Stomach (tissue), 4 donors: ENCODE measurements at regions not wholly inside any gene's neighbourhood (a gene's known extent, or its start where the extent isn't known, plus 50 kb on each side); places are given as distances from the start of the nearest gene placed in this dataset.

ENCODE experiments used
- CTCF ChIP-seq, 7 experiments: fragments of 450-650 bp in 4 of 7; fragments of 200-600 bp in 3 of 7; sonication (generic) in 3 of 7; IDR thresholded peaks; one replicate each; pipeline ENCODE4 v1.5.1; 2016 to 2019; ENCODE audit warnings: antibody characterized with exemption in 7 of 7, control low read depth in 2 of 7, mild to moderate bottlenecking in 1 of 7
- EP300 ChIP-seq: sonication (generic); formaldehyde crosslinking; IDR thresholded peaks from one replicate; pipeline ENCODE4 v1.6.1; 2017; ENCODE audit warnings: antibody characterized with exemption
- POLR2A ChIP-seq, 4 donors: fragments of 450-650 bp; IDR thresholded peaks; one replicate each; pipeline ENCODE4 v1.6.1; 2016; ENCODE audit warnings: antibody characterized with exemption in 4 of 4, control low read depth in 2 of 4, mild to moderate bottlenecking in 1 of 4, moderate library complexity in 1 of 4
- POLR2AphosphoS5 ChIP-seq, 3 donors: sonication (generic); formaldehyde crosslinking; IDR thresholded peaks; one replicate each; pipeline ENCODE4 v1.6.1; 2016; ENCODE audit warnings: antibody characterized with exemption in 3 of 3

DNA sequence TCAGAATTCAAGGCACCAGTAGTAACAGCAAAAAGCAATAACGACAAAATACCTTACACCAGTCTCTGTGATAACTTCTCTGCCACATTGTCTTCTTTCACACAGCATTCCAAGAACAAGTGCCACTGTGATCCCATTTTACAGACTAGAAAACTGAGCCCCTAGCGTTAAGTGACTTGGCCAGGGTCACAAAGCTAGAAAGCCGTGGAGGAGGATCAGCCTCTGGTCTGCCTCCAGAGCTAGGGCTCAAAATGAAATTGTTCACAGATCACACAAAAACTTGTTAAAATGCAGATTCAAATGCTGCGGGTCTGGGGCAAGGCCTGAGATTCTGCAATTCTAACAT is 154.1 kb downstream of the FAM114A2 start:
- TF ChIP-seq CTCF (IDR thresholded peaks at IDR 0.05) (no peak), POLR2A (IDR thresholded peaks at IDR 0.05) (no peak), POLR2AphosphoS5 (IDR thresholded peaks at IDR 0.05) (no peak), EP300 (no peak)
